A673 (cell line): ENCODE measurements at regions not wholly inside any gene's neighbourhood (a gene's known extent, or its start where the extent isn't known, plus 50 kb on each side); places are given as distances from the start of the nearest gene placed in this dataset.

ENCODE experiments used
- BruUV-seq: library from RNA; stranded (reverse); fragments of 400-500 nt; replicated peaks from 2 replicates; lab custom pipeline; 2021; lab: Mats Ljungman, UMichigan
- CTCF ChIA-PET: fragments of 300-600 bp; sonication (Branson Sonifier 250); formaldehyde crosslinking; loops from one replicate; lab custom pipeline; 2022; ENCODE audit warnings: antibody characterized with exemption; lab: Charles Lee
- POLR2A ChIA-PET: fragments of 300-600 bp; sonication (Branson Sonifier 250); formaldehyde crosslinking; loops from one replicate; lab custom pipeline; 2022; ENCODE audit warnings: antibody characterized with exemption; ENCODE audit not compliant: low non-redundant PET; lab: Charles Lee
- DNase-seq: peaks from one replicate; pipeline ENCODE4 v3.0.0-alpha.2; 2015; ENCODE audit warnings: low spot score
- H3K27ac ChIP-seq: fragments of 200-600 bp; sonication (generic); 2 replicates; pipeline ENCODE4 v1.5.1; 2016; ENCODE audit warnings: mixed run types, low read depth, mild to moderate bottlenecking, mixed read lengths, antibody characterized with exemption, low read length; ENCODE audit not compliant: poor library complexity, severe bottlenecking
- H3K27me3 ChIP-seq: fragments of 200-600 bp; sonication (generic); replicated peaks from 2 replicates; pipeline ENCODE4 v1.6.1; 2017; ENCODE audit warnings: mixed run types, low read depth, mild to moderate bottlenecking, mixed read lengths, antibody characterized with exemption, low read length; ENCODE audit not compliant: insufficient read depth, poor library complexity
- H3K36me3 ChIP-seq: fragments of 200-600 bp; sonication (generic); 2 replicates; pipeline ENCODE4 v1.6.1; 2016; ENCODE audit warnings: mixed run types, mild to moderate bottlenecking, mixed read lengths, antibody characterized with exemption, low read length; ENCODE audit not compliant: insufficient read depth, poor library complexity, severe bottlenecking
- H3K4me1 ChIP-seq: fragments of 200-600 bp; sonication (generic); 2 replicates; pipeline ENCODE4 v1.6.1; 2017; ENCODE audit warnings: mixed run types, mild to moderate bottlenecking, mixed read lengths, antibody characterized with exemption, low read length; ENCODE audit not compliant: insufficient read depth, poor library complexity, severe bottlenecking
- H3K4me3 ChIP-seq: fragments of 200-600 bp; sonication (generic); 2 replicates; pipeline ENCODE4 v1.5.1; 2016; ENCODE audit warnings: low read depth, mixed run types, mild to moderate bottlenecking, mixed read lengths, low read length; ENCODE audit not compliant: poor library complexity, severe bottlenecking
- H3K9me3 ChIP-seq: fragments of 200-600 bp; sonication (generic); 2 replicates; pipeline ENCODE4 v1.6.1; 2016; ENCODE audit warnings: mixed run types, low read depth, mild to moderate bottlenecking, mixed read lengths, antibody characterized with exemption, low read length; ENCODE audit not compliant: poor library complexity, severe bottlenecking
- CTCF ChIP-seq: fragments of 300-800, 200-600 bp; sonication (generic); conservative IDR thresholded peaks from 2 replicates; pipeline ENCODE4 v1.5.1; 2017; ENCODE audit warnings: low read depth, mild to moderate bottlenecking, antibody characterized with exemption, low read length, moderate library complexity, mixed read lengths
- EZH2 ChIP-seq: fragments of 200-600 bp; sonication (generic); IDR thresholded peaks from 2 replicates; pipeline ENCODE4 v1.6.1; 2017; ENCODE audit warnings: borderline replicate concordance, low read depth, mild to moderate bottlenecking, mixed read lengths, antibody characterized with exemption, low read length; ENCODE audit not compliant: poor library complexity, severe bottlenecking
- intact Hi-C: fragments of 100-400 bp; cut with micrococcal nuclease; formaldehyde crosslinking; loops from one replicate; pipeline ENCODE4 v1.10.0; 2022; ENCODE audit not compliant: unreplicated experiment

GRCh38 chr2:59921743-59922142 lies 631.7 kb downstream of the BCL11A start:
- DNase-seq = no peak
- Histone ChIP-seq H3K4me1 (no peaks in the 10 kb centered on the region), H3K4me3 (no peak overlapping the region), H3K27me3 (peaks cover 8% of the 10 kb centered on the region), H3K27ac (no peak overlapping the region), H3K36me3 (no peaks in the 10 kb centered on the region), H3K9me3 (no peaks in the 10 kb centered on the region)
- ChIA-PET CTCF (no interaction called here), POLR2A (no interaction called here)
- no TSS peak for BruUV-seq
- TF ChIP-seq CTCF = no peak
- no peak for TF ChIP-seq EZH2
- intact Hi-C loops = no loop called here

- CTCF ChIA-PET = no interaction called here
- no peaks in the 10 kb centered on the region for H3K36me3 ChIP-seq
Measured at GRCh38 chr2:59920961-59921360, 632.5 kb downstream of the BCL11A start.

GRCh38 chr2:59920307-59920706 lies 633.1 kb downstream of the BCL11A start:
- TF ChIP-seq CTCF (no peak), EZH2 (no peak)
- no peaks in the 10 kb centered on the region for H3K36me3 ChIP-seq
- CTCF ChIA-PET = no interaction called here

More at GRCh38 chr2:59920961-59921360, 632.5 kb downstream of the BCL11A start:
- H3K27ac ChIP-seq = no peak overlapping the region
- no TSS peak for BruUV-seq
- intact Hi-C loops = no loop called here
- DNase-seq = no peak
- no peaks in the 10 kb centered on the region for H3K9me3 ChIP-seq
- peaks cover 8% of the 10 kb centered on the region for H3K27me3 ChIP-seq
- H3K4me3 ChIP-seq = no peak overlapping the region
- no peaks in the 10 kb centered on the region for H3K4me1 ChIP-seq
- POLR2A ChIA-PET = no interaction called here
- no peak for TF ChIP-seq CTCF
- no peak for TF ChIP-seq EZH2

More at GRCh38 chr2:59920307-59920706, 633.1 kb downstream of the BCL11A start:
- BruUV-seq = no TSS peak
- no peak for DNase-seq
- H3K4me3 ChIP-seq = no peak overlapping the region
- H3K27ac ChIP-seq = no peak overlapping the region
- peaks cover 4% of the 10 kb centered on the region for H3K27me3 ChIP-seq
- no peaks in the 10 kb centered on the region for H3K4me1 ChIP-seq
- intact Hi-C loops = no loop called here
- H3K9me3 ChIP-seq = no peaks in the 10 kb centered on the region
- POLR2A ChIA-PET = no interaction called here
